Psoas muscle (tissue), 7 donors: ENCODE measurements at regions not wholly inside any gene's neighbourhood (a gene's known extent, or its start where the extent isn't known, plus 50 kb on each side); places are given as distances from the start of the nearest gene placed in this dataset.
"Not testable (repeated sequence)": the region's sequence is repeated elsewhere in the genome, so short reads cannot be mapped to it uniquely, and the experiment has no call there.

Source experiments
- ATAC-seq, 4 donors: fragments of 200-7000 bp; cut with Tn5 transposase; one replicate each; pipeline ENCODE4 v1.9.1; 2020; ENCODE audit warnings: moderate library complexity in 3 of 4, mild to moderate bottlenecking in 2 of 4
- DNase-seq, 2 donors: peaks; one replicate each; pipeline ENCODE4 v3.0.0-alpha.2; 2020
- H3K27ac ChIP-seq: fragments of 200-600 bp; one replicate; pipeline ENCODE4 v1.8.0; 2022
- H3K27me3 ChIP-seq, 3 donors: fragments of 200-600 bp in 1 of 3; one replicate each; pipeline versions ENCODE4 v1.6.1 to v1.8.0; 2013 to 2022; ENCODE audit warnings: low read length in 2 of 3, mild to moderate bottlenecking in 2 of 3, moderate library complexity in 1 of 3; ENCODE audit not compliant: insufficient read depth in 3 of 3
- H3K36me3 ChIP-seq, 2 donors: fragments of 200-600 bp in 1 of 2; one replicate each; pipeline versions ENCODE4 v1.6.1 to v1.8.0; 2013 to 2022; ENCODE audit warnings: low read depth in 1 of 2, mild to moderate bottlenecking in 1 of 2, moderate library complexity in 1 of 2; ENCODE audit not compliant: insufficient read depth in 1 of 2
- H3K4me1 ChIP-seq: fragments of 200-600 bp; one replicate; pipeline ENCODE4 v1.8.0; 2022
- H3K4me3 ChIP-seq: fragments of 200-600 bp; one replicate; pipeline ENCODE4 v1.8.0; 2022; ENCODE audit warnings: mild to moderate bottlenecking
- H3K9me3 ChIP-seq: fragments of 200-600 bp; one replicate; pipeline ENCODE4 v1.8.0; 2022
- WGBS, 3 donors: extraction: QIAGEN DNeasy Blood & Tissue Kit; methylation state at CpG; one replicate each; pipeline versions ENCODE4 v1.1.6 to v1.1.7; 2013; 5-methylcytosine and 5-hydroxymethylcytosine counted together
- intact Hi-C, 2 donors: fragments of 100-400 bp; cut with DNase I; formaldehyde crosslinking; loops; one replicate each; pipeline versions ENCODE4 v1.11.0 to v1.14.2; 2022
- TF ChIP-seq, protein P1 (sequence below): fragments of 200-600 bp; IDR thresholded peaks from one replicate; pipeline ENCODE4 v1.8.0; 2022; ENCODE audit warnings: antibody characterized with exemption
- donor health status: healthy with polysubstance abuse.
- donor health status: DM: no; HTN: no; CAD: no; lungs with moderate emphysema.
- donor health status: Bipolar disorder and iron deficiency.
- donor health status: healthy.
- donor health status: DM: yes; HTN: yes; CAD: no.
- donor health status: DM: no; HTN: no; CAD: no.
- donor health status: DM: yes; HTN: yes; CAD: no.

DNA sequence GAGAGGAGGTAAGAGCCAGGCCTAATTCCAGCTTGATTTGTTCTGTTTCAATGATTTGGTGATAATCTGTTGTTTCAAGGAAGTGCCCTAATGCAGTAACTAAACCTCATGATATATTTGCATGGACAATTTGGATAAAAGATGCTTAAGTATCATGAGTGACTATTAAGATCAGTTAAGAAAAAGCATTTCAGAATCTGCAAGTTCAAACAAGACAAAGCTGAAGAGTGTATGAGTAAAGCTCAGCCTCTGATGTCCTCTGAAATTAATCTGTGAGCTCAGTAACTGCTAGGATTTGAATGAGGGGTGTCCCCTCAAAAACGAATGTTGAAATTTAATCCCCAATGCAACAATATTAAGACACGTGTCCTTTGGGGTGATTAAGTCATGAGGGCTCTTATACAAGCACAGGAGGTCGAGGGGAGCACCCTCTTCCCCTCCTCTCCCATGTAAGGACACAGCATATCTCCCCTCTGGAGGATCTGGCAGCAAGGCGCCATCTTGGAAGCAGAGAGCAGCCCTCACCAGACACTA, 949.2 kb downstream of the GALC start:
- DNase-seq (no peak), ATAC-seq (no peak)
- H3K27ac ChIP-seq: no peak overlapping the region
- H3K4me1 ChIP-seq: no peaks in the 10 kb centered on the region
- no peaks in the 10 kb centered on the region for H3K27me3 ChIP-seq
- TF ChIP-seq, protein P1, sequence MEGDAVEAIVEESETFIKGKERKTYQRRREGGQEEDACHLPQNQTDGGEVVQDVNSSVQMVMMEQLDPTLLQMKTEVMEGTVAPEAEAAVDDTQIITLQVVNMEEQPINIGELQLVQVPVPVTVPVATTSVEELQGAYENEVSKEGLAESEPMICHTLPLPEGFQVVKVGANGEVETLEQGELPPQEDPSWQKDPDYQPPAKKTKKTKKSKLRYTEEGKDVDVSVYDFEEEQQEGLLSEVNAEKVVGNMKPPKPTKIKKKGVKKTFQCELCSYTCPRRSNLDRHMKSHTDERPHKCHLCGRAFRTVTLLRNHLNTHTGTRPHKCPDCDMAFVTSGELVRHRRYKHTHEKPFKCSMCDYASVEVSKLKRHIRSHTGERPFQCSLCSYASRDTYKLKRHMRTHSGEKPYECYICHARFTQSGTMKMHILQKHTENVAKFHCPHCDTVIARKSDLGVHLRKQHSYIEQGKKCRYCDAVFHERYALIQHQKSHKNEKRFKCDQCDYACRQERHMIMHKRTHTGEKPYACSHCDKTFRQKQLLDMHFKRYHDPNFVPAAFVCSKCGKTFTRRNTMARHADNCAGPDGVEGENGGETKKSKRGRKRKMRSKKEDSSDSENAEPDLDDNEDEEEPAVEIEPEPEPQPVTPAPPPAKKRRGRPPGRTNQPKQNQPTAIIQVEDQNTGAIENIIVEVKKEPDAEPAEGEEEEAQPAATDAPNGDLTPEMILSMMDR: no peak
- 64 to 77% (median 64%) methylated on average over 4 of the region's 4 CpGs for WGBS, 3 donors
- no peaks in the 10 kb centered on the region for H3K36me3 ChIP-seq
- no peaks in the 10 kb centered on the region for H3K9me3 ChIP-seq
- intact Hi-C loops: no loop called here
- H3K4me3 ChIP-seq: no peak overlapping the region

GRCh38 chr14:87042354-87042753, 950.6 kb downstream of the GALC start:
- 64 to 68% (median 67%) methylated on average over 4 of the region's 4 CpGs for WGBS, 3 donors
- Histone ChIP-seq H3K27ac (no peak overlapping the region), H3K27me3 (no peaks in the 10 kb centered on the region), H3K4me3 (no peak overlapping the region), H3K36me3 (no peaks in the 10 kb centered on the region), H3K9me3 (no peaks in the 10 kb centered on the region), H3K4me1 (no peaks in the 10 kb centered on the region)
- DNase-seq (no peak), ATAC-seq (no peak)
- intact Hi-C loops: no loop called here
- TF ChIP-seq, protein P1: no peak

DNA sequence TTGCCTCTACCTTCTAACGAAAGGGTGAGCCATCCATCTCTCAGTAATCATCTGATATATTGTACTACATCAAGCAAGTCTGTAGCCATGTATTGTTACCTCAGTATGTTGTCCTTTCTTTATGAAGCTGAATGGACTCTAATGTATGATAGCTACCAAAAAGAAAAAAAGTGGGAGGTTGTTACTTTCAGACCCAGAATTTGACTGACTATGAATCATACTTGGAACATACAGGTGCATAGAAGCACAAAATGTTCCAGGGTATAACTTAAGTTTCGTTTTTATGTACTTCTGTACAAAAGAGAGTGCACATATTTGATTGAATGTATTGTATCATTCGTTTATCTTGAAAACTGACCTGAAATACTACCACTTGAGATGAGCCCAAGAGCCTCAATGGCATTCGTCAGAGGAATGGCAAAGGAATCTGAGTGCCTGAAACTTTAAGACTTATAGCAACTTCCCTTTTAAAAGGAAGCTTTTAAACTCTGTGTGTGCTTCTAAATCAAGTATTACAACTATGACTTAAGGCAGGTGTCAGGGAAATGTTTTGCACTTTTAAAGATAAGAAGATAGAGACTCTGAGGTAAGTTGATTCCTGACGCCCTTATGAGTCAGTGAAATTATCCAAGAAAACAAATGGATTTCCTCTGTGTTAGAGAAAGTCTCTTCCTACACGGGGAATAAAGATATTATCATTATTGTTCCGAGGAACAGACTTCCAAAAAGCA, 951.5 kb downstream of the GALC start:
- intact Hi-C loops: no loop called here
- no peak overlapping the region for H3K4me3 ChIP-seq
- 55 to 58% (median 56%) methylated on average over 7 of the region's 7 CpGs for whole genome bisulfite sequencing, 3 donors
- TF ChIP-seq, protein P1: no peak
- no peaks in the 10 kb centered on the region for H3K9me3 ChIP-seq
- ATAC-seq (no peak), DNase-seq (no peak)
- no peaks in the 10 kb centered on the region for H3K36me3 ChIP-seq
- H3K4me1 ChIP-seq: no peaks in the 10 kb centered on the region
- H3K27me3 ChIP-seq: no peaks in the 10 kb centered on the region
- H3K27ac ChIP-seq: no peak overlapping the region

- H3K4me3 ChIP-seq: no peak overlapping the region
- no peaks in the 10 kb centered on the region for H3K4me1 ChIP-seq
- no peak for DNase-seq
- H3K27me3 ChIP-seq: no peaks in the 10 kb centered on the region
- TF ChIP-seq, protein P1: no peak
- 65 to 80% (median 79%) methylated on average over 1 of the region's 1 CpG for WGBS, 3 donors
- intact Hi-C loops: no loop called here
- ATAC-seq: no peak
- H3K36me3 ChIP-seq: no peaks in the 10 kb centered on the region
- H3K9me3 ChIP-seq: no peaks in the 10 kb centered on the region
- no peak overlapping the region for H3K27ac ChIP-seq
Measured at GRCh38 chr14:87034680-87035079, 958.3 kb downstream of the GALC start.

- 81 to 90% (median 88%) methylated on average over 1 of the region's 1 CpG for WGBS, 3 donors
- no peak overlapping the region for H3K27ac ChIP-seq
- H3K4me3 ChIP-seq: no peak overlapping the region
- intact Hi-C loops: no loop called here
- H3K36me3 ChIP-seq: no peaks in the 10 kb centered on the region
- H3K4me1 ChIP-seq: no peaks in the 10 kb centered on the region
- DNase-seq (no peak), ATAC-seq (no peak)
- TF ChIP-seq, protein P1: no peak
- H3K9me3 ChIP-seq: no peaks in the 10 kb centered on the region
- H3K27me3 ChIP-seq: no peaks in the 10 kb centered on the region
Measured at GRCh38 chr14:87030197-87030596, 962.8 kb downstream of the GALC start.

DNA sequence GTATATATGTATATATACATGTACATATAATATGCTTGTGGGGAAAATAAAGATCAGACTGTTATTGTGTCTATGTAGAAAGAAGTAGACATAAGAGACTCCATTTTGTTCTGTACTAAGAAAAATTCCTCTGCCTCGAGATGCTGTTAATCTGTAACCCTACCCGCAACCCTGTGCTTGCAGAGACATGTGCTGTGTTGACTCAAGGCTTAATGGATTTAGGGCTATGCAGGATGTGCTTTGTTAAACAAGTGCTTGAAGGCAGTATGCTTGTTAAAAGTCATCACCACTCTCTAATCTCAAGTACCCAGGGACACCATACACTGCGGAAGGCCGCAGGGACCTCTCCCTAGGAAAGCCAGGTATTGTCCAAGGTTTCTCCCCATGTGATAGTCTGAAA, 972.9 kb downstream of the GALC start:
- H3K9me3 ChIP-seq, H3K4me1 ChIP-seq, H3K36me3 ChIP-seq, intact Hi-C loops, ATAC-seq, H3K27me3 ChIP-seq, H3K27ac ChIP-seq, DNase-seq, H3K4me3 ChIP-seq: not testable (repeated sequence)
- 53 to 69% (median 57%) methylated on average over 4 of the region's 4 CpGs for WGBS, 3 donors
